Type B pancreatic cell (in vitro differentiated cells): ENCODE measurements at regions not wholly inside any gene's neighbourhood (a gene's known extent, or its start where the extent isn't known, plus 50 kb on each side); places are given as distances from the start of the nearest gene placed in this dataset.
A peak's percentile ranks its signal among the peaks of the same experiment; 100 is the strongest.

Experiments
- DNase-seq: peaks from one replicate; pipeline ENCODE4 v3.0.0; 2021; ENCODE audit warnings: mixed read lengths; ENCODE audit not compliant: unreplicated experiment; ENCODE audit errors: extremely low spot score
- H3K27ac Mint-ChIP-seq: 2 replicates; pipeline ENCODE4 v1.8.0; 2021; ENCODE audit warnings: mild to moderate bottlenecking, mixed read lengths
- H3K27me3 Mint-ChIP-seq: 2 replicates; pipeline ENCODE4 v1.8.0; 2021; ENCODE audit warnings: mixed read lengths
- H3K36me3 Mint-ChIP-seq: 2 replicates; pipeline ENCODE4 v1.8.0; 2021; ENCODE audit warnings: mixed read lengths
- H3K4me1 Mint-ChIP-seq: one replicate; pipeline ENCODE4 v1.8.0; 2021; ENCODE audit warnings: mixed read lengths; ENCODE audit not compliant: unreplicated experiment
- H3K4me3 Mint-ChIP-seq: 2 replicates; pipeline ENCODE4 v1.8.0; 2021; ENCODE audit warnings: mild to moderate bottlenecking, mixed read lengths
- H3K9me3 Mint-ChIP-seq: 2 replicates; pipeline ENCODE4 v1.8.0; 2021; ENCODE audit warnings: mixed read lengths
- TF ChIP-seq, protein P1 (sequence below): fragments of 200-600 bp; sonication (generic); conservative IDR thresholded peaks from 2 replicates; pipeline ENCODE4 v1.5.0; 2021; ENCODE audit warnings: antibody characterized with exemption, mild to moderate bottlenecking

DNA sequence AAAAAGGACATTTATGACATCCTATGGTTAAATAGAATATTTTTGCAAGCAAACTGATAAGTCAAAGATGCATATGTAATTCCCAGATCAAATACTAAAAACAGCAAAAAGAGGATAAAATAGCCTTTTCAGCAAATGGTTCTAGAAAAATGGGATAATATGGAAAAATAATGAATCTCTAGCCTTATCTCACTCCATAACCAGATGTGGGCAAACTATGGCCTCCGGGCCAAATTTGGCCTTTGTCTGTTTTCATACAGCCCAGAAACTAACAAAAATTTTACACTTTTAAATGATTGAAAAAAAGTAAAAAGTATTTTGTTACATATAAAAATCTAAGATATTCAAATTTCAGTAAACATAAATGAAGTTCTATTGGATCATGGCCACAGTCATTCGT, 215.4 kb upstream of the PRSS1 start:
- TF ChIP-seq, protein P1, sequence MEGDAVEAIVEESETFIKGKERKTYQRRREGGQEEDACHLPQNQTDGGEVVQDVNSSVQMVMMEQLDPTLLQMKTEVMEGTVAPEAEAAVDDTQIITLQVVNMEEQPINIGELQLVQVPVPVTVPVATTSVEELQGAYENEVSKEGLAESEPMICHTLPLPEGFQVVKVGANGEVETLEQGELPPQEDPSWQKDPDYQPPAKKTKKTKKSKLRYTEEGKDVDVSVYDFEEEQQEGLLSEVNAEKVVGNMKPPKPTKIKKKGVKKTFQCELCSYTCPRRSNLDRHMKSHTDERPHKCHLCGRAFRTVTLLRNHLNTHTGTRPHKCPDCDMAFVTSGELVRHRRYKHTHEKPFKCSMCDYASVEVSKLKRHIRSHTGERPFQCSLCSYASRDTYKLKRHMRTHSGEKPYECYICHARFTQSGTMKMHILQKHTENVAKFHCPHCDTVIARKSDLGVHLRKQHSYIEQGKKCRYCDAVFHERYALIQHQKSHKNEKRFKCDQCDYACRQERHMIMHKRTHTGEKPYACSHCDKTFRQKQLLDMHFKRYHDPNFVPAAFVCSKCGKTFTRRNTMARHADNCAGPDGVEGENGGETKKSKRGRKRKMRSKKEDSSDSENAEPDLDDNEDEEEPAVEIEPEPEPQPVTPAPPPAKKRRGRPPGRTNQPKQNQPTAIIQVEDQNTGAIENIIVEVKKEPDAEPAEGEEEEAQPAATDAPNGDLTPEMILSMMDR = no peak

DNA sequence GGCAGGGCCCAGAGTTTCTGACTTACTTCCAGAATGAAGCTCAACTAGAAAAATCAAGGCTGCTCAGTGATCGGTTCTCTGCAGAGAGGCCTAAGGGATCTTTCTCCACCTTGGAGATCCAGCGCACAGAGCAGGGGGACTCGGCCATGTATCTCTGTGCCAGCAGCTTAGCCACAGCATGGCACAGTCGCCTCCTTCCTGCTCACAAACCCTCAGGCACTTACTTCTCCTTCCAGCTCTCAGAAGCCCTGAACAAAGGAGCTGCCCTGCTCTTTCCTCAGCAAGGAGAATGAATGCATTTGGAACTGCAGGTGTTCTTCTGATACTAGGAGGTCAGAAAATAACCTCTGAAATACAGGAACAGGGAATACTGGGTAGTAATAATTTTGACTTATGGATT, 219.7 kb upstream of the PRSS1 start:
- H3K4me3 Mint-ChIP-seq = no peak overlapping the region
- no peaks in the 10 kb centered on the region for H3K36me3 Mint-ChIP-seq
- no peaks in the 10 kb centered on the region for H3K9me3 Mint-ChIP-seq
- no peak overlapping the region for H3K27ac Mint-ChIP-seq
- no peak for DNase-seq
- peaks cover 43% of the 10 kb centered on the region for H3K27me3 Mint-ChIP-seq
- TF ChIP-seq, protein P1 = no peak
- H3K4me1 Mint-ChIP-seq = no peaks in the 10 kb centered on the region

More for the DNA sequence above, 215.4 kb upstream of the PRSS1 start:
- Mint-ChIP-seq H3K4me3 (no peak overlapping the region), H3K27me3 (peaks cover 25% of the 10 kb centered on the region), H3K9me3 (no peaks in the 10 kb centered on the region), H3K36me3 (no peaks in the 10 kb centered on the region), H3K4me1 (no peaks in the 10 kb centered on the region), H3K27ac (no peak overlapping the region)
- DNase-seq = no peak

DNA sequence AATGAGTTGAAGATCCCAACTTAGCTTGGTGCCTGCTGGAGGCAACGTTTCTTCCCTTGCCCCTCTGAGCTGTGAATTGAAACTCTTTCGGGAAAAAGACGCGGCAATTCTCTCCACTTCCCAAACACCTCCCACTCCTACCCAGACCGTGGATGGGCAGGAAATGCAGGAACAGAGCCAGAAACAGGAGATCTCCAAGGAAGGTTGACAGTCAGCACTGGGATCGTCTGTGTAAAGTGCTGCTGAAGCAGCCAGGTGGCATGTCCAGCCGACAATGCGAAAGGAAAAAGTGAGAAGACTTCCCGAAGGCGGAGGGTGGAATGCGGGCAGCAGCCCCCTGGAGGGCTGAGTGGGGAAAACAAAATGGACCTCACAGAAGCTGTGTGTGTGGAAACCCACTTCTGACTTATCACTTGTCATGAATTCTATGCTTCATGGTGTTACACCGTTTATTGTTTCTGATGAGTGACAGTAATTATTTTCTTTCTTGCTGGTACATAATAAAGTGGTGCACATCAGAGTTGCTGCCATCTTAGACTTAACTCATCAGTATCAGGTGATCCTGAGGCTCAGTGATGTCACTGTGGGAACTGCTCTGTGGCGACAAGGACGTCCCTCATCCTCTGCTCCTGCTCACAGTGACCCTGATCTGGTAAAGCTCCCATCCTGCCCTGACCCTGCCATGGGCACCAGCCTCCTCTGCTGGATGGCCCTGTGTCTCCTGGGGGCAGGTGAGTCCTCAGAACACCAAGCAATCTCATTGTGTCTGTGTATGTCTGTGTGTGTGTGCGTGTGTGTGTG, 220.5 kb upstream of the PRSS1 start:
- Mint-ChIP-seq H3K4me3 (no peak overlapping the region), H3K4me1 (no peaks in the 10 kb centered on the region), H3K36me3 (no peaks in the 10 kb centered on the region), H3K9me3 (no peaks in the 10 kb centered on the region), H3K27me3 (peaks cover 48% of the 10 kb centered on the region), H3K27ac (no peak overlapping the region)
- no peak for DNase-seq
- TF ChIP-seq, protein P1 = peak; percentile 31

DNA sequence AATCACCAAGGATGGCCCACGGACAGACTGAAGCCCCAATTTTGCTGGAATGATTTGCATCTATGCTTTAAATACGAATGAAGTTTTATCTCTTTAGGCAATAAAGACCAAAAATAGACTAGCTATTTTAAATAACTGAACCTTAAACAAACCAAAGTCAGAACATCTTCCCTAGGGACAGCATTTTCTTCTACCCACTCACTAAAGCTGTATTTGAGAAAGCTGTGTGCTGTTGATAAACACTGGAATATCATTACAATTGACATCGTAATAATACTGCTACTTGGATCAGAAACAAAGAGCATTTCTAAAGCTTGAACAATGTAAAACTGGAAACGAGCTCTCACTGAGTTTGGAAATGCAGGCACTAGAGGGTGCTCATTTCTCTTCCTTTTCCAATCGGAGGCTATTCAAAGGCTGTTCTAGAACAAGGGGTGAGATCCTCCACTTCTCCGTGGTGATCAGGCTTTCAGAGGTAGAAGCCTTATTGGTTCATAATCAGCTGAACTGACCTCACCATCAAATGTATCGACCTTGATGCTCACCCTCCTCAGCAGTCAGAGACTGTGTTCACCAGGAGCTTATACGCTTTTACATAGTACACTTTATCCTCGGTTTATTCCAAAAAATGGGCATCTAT, 225.3 kb upstream of the PRSS1 start:
- H3K4me3 Mint-ChIP-seq = no peak overlapping the region
- peaks cover 45% of the 10 kb centered on the region for H3K27me3 Mint-ChIP-seq
- H3K9me3 Mint-ChIP-seq = no peaks in the 10 kb centered on the region
- DNase-seq = no peak
- H3K36me3 Mint-ChIP-seq = no peaks in the 10 kb centered on the region
- H3K27ac Mint-ChIP-seq = no peak overlapping the region
- TF ChIP-seq, protein P1 = no peak
- no peaks in the 10 kb centered on the region for H3K4me1 Mint-ChIP-seq

DNA sequence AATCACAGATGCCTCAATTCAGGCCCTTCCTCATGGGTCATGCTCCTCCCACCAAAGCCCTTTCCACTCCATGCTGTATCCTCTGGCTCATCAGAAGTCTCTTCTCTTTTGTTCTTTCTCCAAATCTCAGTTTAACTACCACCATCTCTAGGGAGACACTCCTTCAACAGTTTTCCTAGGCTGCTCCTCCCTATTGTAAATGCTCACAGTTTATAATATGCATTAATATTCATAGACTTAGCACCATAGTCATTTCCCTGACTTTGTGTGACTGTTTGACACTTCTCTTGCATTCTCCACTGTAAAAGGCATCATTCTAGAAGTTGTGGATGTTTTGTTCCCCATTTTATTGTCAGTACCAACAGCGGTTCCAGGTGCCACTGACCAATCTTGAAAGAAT, 226.5 kb upstream of the PRSS1 start:
- Mint-ChIP-seq H3K4me3 (no peak overlapping the region), H3K36me3 (no peaks in the 10 kb centered on the region), H3K4me1 (no peaks in the 10 kb centered on the region), H3K9me3 (no peaks in the 10 kb centered on the region), H3K27me3 (peaks cover 36% of the 10 kb centered on the region), H3K27ac (no peak overlapping the region)
- no peak for DNase-seq
- TF ChIP-seq, protein P1 = no peak
